Peyer's patch (tissue), 4 donors: ENCODE measurements at regions not wholly inside any gene's neighbourhood (a gene's known extent, or its start where the extent isn't known, plus 50 kb on each side); places are given as distances from the start of the nearest gene placed in this dataset.
"Not testable (repeated sequence)": the region's sequence is repeated elsewhere in the genome, so short reads cannot be mapped to it uniquely, and the experiment has no call there.

Source experiments
- DNase-seq, 3 donors: peaks; one replicate each; pipeline ENCODE4 v3.0.0-alpha.2; 2017 to 2019
- H3K27ac ChIP-seq, 4 donors: fragments of 200-600 bp; sonication (generic); one replicate each; pipeline ENCODE4 v1.5.1; 2016 to 2019
- H3K27me3 ChIP-seq, 2 donors: fragments of 200-600 bp; sonication (generic); one replicate each; pipeline ENCODE4 v1.5.1; 2019
- H3K36me3 ChIP-seq, 3 donors: fragments of 200-600 bp; sonication (generic); one replicate each; pipeline ENCODE4 v1.5.1; 2016 to 2019
- H3K4me1 ChIP-seq, 4 donors: fragments of 200-600 bp; sonication (generic); one replicate each; pipeline ENCODE4 v1.5.1; 2016 to 2019
- H3K4me3 ChIP-seq, 4 donors: fragments of 200-600 bp; sonication (generic); 1 replicate in 3 of 4; 2 replicates in 1 of 4; pipeline ENCODE4 v1.5.1; 2016 to 2019; ENCODE audit warnings: mild to moderate bottlenecking in 1 of 4
- H3K9me3 ChIP-seq, 4 donors: fragments of 200-600 bp; sonication (generic); one replicate each; pipeline ENCODE4 v1.5.1; 2016 to 2019; ENCODE audit warnings: mild to moderate bottlenecking in 1 of 4
- CTCF ChIP-seq, 6 experiments: fragments of 450-650 bp in 4 of 6; fragments of 200-600 bp in 2 of 6; sonication (generic) in 1 of 6; IDR thresholded peaks; one replicate each; pipeline ENCODE4 v1.5.1; 2017 to 2019; ENCODE audit warnings: antibody characterized with exemption in 6 of 6, mild to moderate bottlenecking in 3 of 6, moderate library complexity in 1 of 6
- POLR2A ChIP-seq, 2 donors: fragments of 450-650 bp; IDR thresholded peaks; one replicate each; pipeline ENCODE4 v1.5.1; 2017; ENCODE audit warnings: antibody characterized with exemption in 2 of 2, mild to moderate bottlenecking in 2 of 2, moderate library complexity in 2 of 2

- no peak overlapping the region for H3K4me3 ChIP-seq
- TF ChIP-seq CTCF (IDR thresholded peaks at IDR 0.05) (no peak), POLR2A (IDR thresholded peaks at IDR 0.05) (no peak)
- no peak for DNase-seq
- no peaks in the 10 kb centered on the region for H3K9me3 ChIP-seq
- H3K4me1 ChIP-seq, result peaks cover 0 to 5% (median 0%) of the 10 kb centered on the region in 4 donors
- H3K27ac ChIP-seq, result no peak overlapping the region
- no peaks in the 10 kb centered on the region for H3K36me3 ChIP-seq
- H3K27me3 ChIP-seq, result no peaks in the 10 kb centered on the region
These were observed 50.9 kb upstream of the MITF start for GRCh38 chr3:69688400-69688799.

DNA sequence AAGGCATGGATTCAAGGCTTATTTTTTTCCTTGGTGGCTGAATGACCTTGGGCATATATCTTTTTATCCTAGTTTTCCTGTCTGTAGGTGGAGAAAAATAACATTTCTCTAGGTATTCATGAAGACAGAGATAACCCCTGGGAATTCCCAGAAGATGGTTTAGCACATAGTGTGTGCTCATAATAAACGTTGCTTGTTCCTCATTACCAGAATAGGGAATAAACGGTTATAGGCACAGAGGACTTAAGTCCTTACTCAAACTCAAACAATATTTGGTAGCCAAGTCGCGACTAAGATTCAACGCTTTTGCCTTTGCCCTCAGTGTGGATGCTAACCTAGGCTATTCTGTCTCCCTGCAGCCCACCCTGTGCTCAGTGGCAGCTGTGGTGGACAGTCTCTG is 51.6 kb upstream of the MITF start:
- Histone ChIP-seq H3K4me3 (no peak overlapping the region), H3K9me3 (no peaks in the 10 kb centered on the region), H3K36me3 (no peaks in the 10 kb centered on the region), H3K4me1 (peaks cover 0 to 5% (median 0%) of the 10 kb centered on the region in 4 donors), H3K27me3 (no peaks in the 10 kb centered on the region), H3K27ac (no peak overlapping the region)
- TF ChIP-seq POLR2A (IDR thresholded peaks at IDR 0.05) (no peak), CTCF (IDR thresholded peaks at IDR 0.05) (no peak)
- DNase-seq, result no peak

DNA sequence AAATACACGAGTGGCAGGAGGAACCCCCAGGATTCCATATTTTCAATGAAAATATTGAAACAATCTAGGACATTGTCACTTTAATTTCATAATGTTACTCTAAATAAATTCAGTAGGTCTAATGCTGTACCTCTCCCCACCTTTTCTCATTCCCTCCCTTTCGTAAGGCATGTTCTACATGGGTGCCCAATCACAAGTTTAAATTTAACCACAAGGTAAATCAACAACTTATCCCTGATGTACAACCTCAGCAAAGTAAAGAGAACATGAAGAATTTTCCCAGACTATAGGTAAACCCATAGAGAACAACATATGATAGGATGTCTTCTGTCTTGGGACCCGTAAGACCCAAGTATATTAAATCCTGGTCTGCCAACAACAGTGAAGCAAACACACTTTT is 53.2 kb upstream of the MITF start:
- Histone ChIP-seq H3K27me3 (no peaks in the 10 kb centered on the region), H3K4me3 (no peak overlapping the region), H3K27ac (no peak overlapping the region), H3K36me3 (no peaks in the 10 kb centered on the region), H3K9me3 (no peaks in the 10 kb centered on the region), H3K4me1 (peaks cover 0 to 5% (median 0%) of the 10 kb centered on the region in 4 donors)
- no peak for DNase-seq
- no peak for TF ChIP-seq CTCF (IDR thresholded peaks at IDR 0.05)
- no peak for TF ChIP-seq POLR2A (IDR thresholded peaks at IDR 0.05)

GRCh38 chr3:69684309-69684961 is 54.8 kb upstream of the MITF start:
- no peaks in the 10 kb centered on the region for H3K36me3 ChIP-seq
- no peak overlapping the region for H3K27ac ChIP-seq
- H3K4me3 ChIP-seq, result no peak overlapping the region
- no peak for DNase-seq
- no peaks in the 10 kb centered on the region for H3K27me3 ChIP-seq
- TF ChIP-seq CTCF (IDR thresholded peaks at IDR 0.05) (no peak), POLR2A (IDR thresholded peaks at IDR 0.05) (no peak)
- no peaks in the 10 kb centered on the region for H3K4me1 ChIP-seq
- no peaks in the 10 kb centered on the region for H3K9me3 ChIP-seq

DNA sequence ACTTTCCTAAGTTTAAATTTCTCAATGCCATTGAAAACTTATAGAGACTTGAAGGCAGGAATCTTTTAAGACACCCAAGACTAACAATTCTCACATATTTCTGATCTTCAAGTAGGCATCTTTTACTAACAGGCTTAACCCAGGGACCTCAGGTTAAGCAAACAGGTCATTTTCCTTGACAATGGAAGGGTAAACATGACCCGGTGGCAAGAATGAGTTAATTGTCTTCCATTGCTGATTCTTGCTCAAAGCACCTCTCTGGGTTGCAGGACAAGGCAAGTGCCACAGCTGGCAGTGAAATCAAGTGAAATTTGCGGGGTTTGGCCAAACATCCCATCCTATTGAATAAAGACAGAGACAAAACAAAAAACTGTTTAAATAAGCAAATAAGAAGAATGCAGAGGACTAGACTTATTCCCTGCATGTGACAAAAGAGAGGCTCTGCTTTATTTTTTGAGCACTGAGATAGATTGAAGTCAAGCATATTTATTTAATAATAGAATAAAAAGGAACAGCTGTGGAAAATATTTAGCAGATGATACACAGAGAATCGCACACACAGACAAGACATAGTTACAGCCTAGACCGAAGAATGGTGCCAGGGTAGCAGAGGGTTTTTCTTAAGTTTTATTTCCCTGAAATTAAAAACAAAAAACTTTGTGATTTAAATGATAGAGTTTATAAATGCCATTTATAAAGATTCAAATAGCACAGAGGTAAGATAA is 56.0 kb upstream of the MITF start:
- TF ChIP-seq CTCF (IDR thresholded peaks at IDR 0.05) (no peak), POLR2A (IDR thresholded peaks at IDR 0.05) (no peak)
- H3K9me3 ChIP-seq, result no peaks in the 10 kb centered on the region
- no peak overlapping the region for H3K4me3 ChIP-seq
- DNase-seq, result no peak
- H3K27me3 ChIP-seq, result no peaks in the 10 kb centered on the region
- no peaks in the 10 kb centered on the region for H3K4me1 ChIP-seq
- no peaks in the 10 kb centered on the region for H3K36me3 ChIP-seq
- H3K27ac ChIP-seq, result no peak overlapping the region

- H3K27ac ChIP-seq, H3K27me3 ChIP-seq, H3K4me3 ChIP-seq, H3K9me3 ChIP-seq, H3K36me3 ChIP-seq, H3K4me1 ChIP-seq, DNase-seq: not testable (repeated sequence)
These were observed 61.8 kb upstream of the MITF start for GRCh38 chr3:69677456-69677855.
